ENCODE measurements at regions not wholly inside any gene's neighbourhood (a gene's known extent, or its start where the extent isn't known, plus 50 kb on each side); places are given as distances from the start of the nearest gene placed in this dataset.

- H3K4me3 ChIP-seq (ENCODE audit: extremely low read depth in 1 of 4, insufficient read depth in 2 of 4, low read depth in 3 of 4, low read length in 4 of 4) = no peak overlapping the region
- TF ChIP-seq EP300 (IDR thresholded peaks at IDR 0.05; ENCODE audit: borderline replicate concordance in 1 of 2, low read depth in 2 of 2, low read length in 2 of 2) = no peak
Observed at GRCh38 chr12:131510431-131510830, 200.5 kb upstream of the SFSWAP start.

More at GRCh38 chr12:131510431-131510830, 200.5 kb upstream of the SFSWAP start:
- POLR2A ChIA-PET (ENCODE audit: partially characterized antibody) = no interaction called here
- Histone ChIP-seq H3K23ac (ENCODE audit: insufficient read length) (no peak overlapping the region), H3K27ac (ENCODE audit: low read depth, low read length) (no peak overlapping the region), H3K79me2 (ENCODE audit: control insufficient read depth in 1 of 2, insufficient read depth in 2 of 2, low read length in 2 of 2) (no peaks in the 10 kb centered on the region), H3K23me2 (ENCODE audit: low read depth, low read length) (no peaks in the 10 kb centered on the region), H3K56ac (replicated peaks; ENCODE audit: insufficient read length, low read depth, low read length) (no peak overlapping the region), H4K91ac (replicated peaks; ENCODE audit: insufficient read length, low read length) (no peak overlapping the region), H2BK15ac (ENCODE audit: low read length) (no peak overlapping the region), H3K36me3 (ENCODE audit: control insufficient read depth in 2 of 4, insufficient read depth in 4 of 4, low read length in 3 of 4) (no peaks in the 10 kb centered on the region), H2BK20ac (ENCODE audit: low read length) (no peak overlapping the region), H2AFZ (ENCODE audit: low read length) (no peak overlapping the region), H3K9me3 (ENCODE audit: insufficient read depth in 2 of 2, low read depth in 1 of 2, low read length in 1 of 2) (no peaks in the 10 kb centered on the region), H3K79me1 (ENCODE audit: low read depth, low read length) (no peaks in the 10 kb centered on the region), H2BK120ac (replicated peaks; ENCODE audit: low read depth, low read length) (no peak overlapping the region), H2AK5ac (ENCODE audit: low read depth, low read length) (no peak overlapping the region), H2BK12ac (ENCODE audit: low read depth, low read length) (0 out of 2 replicates have a peak overlapping the region, but pooled peaks have one; percentile 9), H4K8ac (ENCODE audit: extremely low read depth, insufficient read depth, low read length) (no peak overlapping the region), H3K4ac (replicated peaks; ENCODE audit: insufficient read length, low read depth, low read length) (no peak overlapping the region), H2BK5ac (ENCODE audit: low read depth, low read length) (no peak overlapping the region), H3K27me3 (replicated peaks in 1 of 4; ENCODE audit: control insufficient read depth in 3 of 4, extremely low read depth in 1 of 4, insufficient read depth in 3 of 4, low read length in 3 of 4) (no peaks in the 10 kb centered on the region), H3K18ac (ENCODE audit: extremely low read depth, low read length) (no peak overlapping the region), H4K20me1 (replicated peaks in 1 of 2; ENCODE audit: control insufficient read depth in 1 of 2, insufficient read depth in 2 of 2, low read length in 2 of 2) (no peaks in the 10 kb centered on the region), H3K4me1 (replicated peaks in 1 of 4; ENCODE audit: control insufficient read depth in 3 of 4, insufficient read depth in 4 of 4, low read length in 3 of 4) (peaks cover 0 to 10% (median 5%) of the 10 kb centered on the region in 4 experiments; a peak in 5 of 7 replicates), H3K9ac (replicated peaks in 1 of 4; ENCODE audit: extremely low read depth in 1 of 4, low read depth in 3 of 4, low read length in 3 of 4) (no peak overlapping the region), H3K4me2 (ENCODE audit: insufficient read depth in 1 of 2, low read depth in 2 of 2, low read length in 2 of 2) (no peak overlapping the region), H4K5ac (ENCODE audit: insufficient read length, low read depth, low read length) (no peak overlapping the region), H3K14ac (ENCODE audit: insufficient read length) (no peak overlapping the region)
- CTCF ChIA-PET (ENCODE audit: partially characterized antibody) = no interaction called here
- FAIRE-seq (no peak), DNase-seq (ENCODE audit: low read depth in 1 of 2, low spot score in 2 of 2) (no peak)
- 85% methylated on average over 4 of the region's 4 CpGs; no CpG with 5 or more reads in 1 of the 2 experiments for WGBS, 2 experiments (ENCODE audit: extremely low coverage in 1 of 2, insufficient coverage in 1 of 2, insufficient read length in 1 of 2, insufficient replicate concordance in 2 of 2, low coverage in 1 of 2, low lambda C conversion rate in 2 of 2, missing lambda C conversion rate in 1 of 2)

Data from H1 (cell line).